Pancreas (tissue), 10 donors: ENCODE measurements at regions not wholly inside any gene's neighbourhood (a gene's known extent, or its start where the extent isn't known, plus 50 kb on each side); places are given as distances from the start of the nearest gene placed in this dataset.

ENCODE experiments used
- ATAC-seq, 4 donors: fragments of 200-7000 bp; cut with Tn5 transposase; one replicate each; pipeline versions ENCODE4 v1.8.0 to v1.9.1; 2020; ENCODE audit warnings: mild to moderate bottlenecking in 4 of 4, moderate library complexity in 4 of 4
- DNase-seq, 6 donors: peaks; one replicate each; pipeline ENCODE4 v3.0.0-alpha.2; 2020
- FAIRE-seq: peaks from 2 replicates; lab custom pipeline; 2012; peaks lifted over from hg19 to GRCh38; lab: Jason Lieb, UNC
- H3K27ac ChIP-seq, 4 donors: fragments of 200-600 bp; sonication (generic); 1 replicate in 3 of 4; 2 replicates in 1 of 4; pipeline versions ENCODE4 v1.5.0 to v1.8.0; 2020
- H3K27me3 ChIP-seq, 4 donors: fragments of 200-600 bp; one replicate each; pipeline ENCODE4 v1.8.0; 2021
- H3K36me3 ChIP-seq, 3 donors: fragments of 200-600 bp; sonication (generic) in 1 of 3; one replicate each; pipeline versions ENCODE4 v1.5.0 to v1.8.0; 2020 to 2021
- H3K4me1 ChIP-seq, 3 donors: fragments of 200-600 bp; one replicate each; pipeline ENCODE4 v1.8.0; 2021
- H3K4me3 ChIP-seq, 4 donors: fragments of 200-600 bp; sonication (generic) in 2 of 4; one replicate each; pipeline versions ENCODE4 v1.5.0 to v1.8.0; 2020 to 2021
- H3K9me3 ChIP-seq, 4 donors: fragments of 200-600 bp; one replicate each; pipeline ENCODE4 v1.8.0; 2021
- WGBS, 2 donors: extraction: QIAGEN DNeasy Blood & Tissue Kit; methylation state at CpG; one replicate each; pipeline ENCODE4 v1.1.7; 2013; 5-methylcytosine and 5-hydroxymethylcytosine counted together
- intact Hi-C, 3 donors: fragments of 100-400 bp; cut with DNase I; formaldehyde crosslinking; loops; one replicate each; pipeline versions ENCODE4 v1.11.1 to v1.14.2; 2022
- TF ChIP-seq, protein P1 (sequence below), 4 donors: fragments of 200-600 bp; sonication (generic) in 3 of 4; IDR thresholded peaks; one replicate each; pipeline versions ENCODE4 v1.5.0 to v1.8.0; 2021; ENCODE audit warnings: antibody characterized with exemption in 4 of 4
- donor health status: healthy with polysubstance abuse.
- donor health status: DM: no; HTN: no; CAD: no; lungs with moderate emphysema.
- donor health status: DM: no; HTN: no; CAD: no.
- donor health status: control.
- donor health status: control.
- donor health status: Bipolar disorder and iron deficiency.
- donor health status: DM: yes; HTN: yes; CAD: no.
- donor health status: DM: no; HTN: no; CAD: no.
- donor health status: DM: no; HTN: no; CAD: no.
- donor health status: DM: yes; HTN: yes; CAD: no.

DNA sequence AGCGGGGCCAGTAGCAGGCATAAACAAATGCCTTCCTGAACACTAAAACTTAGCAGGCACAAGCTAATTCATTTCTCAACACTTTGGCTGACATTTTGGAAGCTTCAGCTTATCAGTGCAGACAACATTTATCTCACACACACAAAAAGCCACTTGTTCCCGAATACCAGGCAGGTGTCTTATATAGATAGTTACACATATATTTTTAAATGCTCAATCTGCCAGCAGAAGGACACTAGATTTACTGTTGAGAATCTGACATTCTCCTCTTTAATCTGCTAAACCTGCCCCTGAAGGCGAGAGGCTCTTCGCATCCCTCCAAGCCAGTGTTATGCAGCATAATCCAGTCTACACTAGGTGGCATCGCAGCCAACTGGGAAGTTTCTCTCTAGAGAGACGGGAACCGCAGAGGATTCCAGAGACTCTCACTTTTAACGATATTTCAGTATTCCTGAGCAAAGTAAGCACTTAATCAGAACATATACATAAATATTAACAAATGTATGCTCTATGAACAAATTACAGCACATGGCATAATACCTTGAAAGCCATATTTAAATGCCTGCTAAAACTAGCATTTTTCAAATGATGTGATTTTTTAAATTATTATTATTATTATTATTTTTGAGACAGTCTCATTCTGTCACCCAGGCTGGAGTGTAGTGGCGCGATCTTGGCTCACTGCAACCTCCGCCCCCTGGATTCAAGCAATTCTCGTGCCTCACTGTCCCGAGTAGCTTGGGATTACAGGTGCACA is 90.2 kb upstream of the SCG2 start:
- ATAC-seq: peak; percentile 58 to 81 (median 80)
- DNase-seq: peak in 1 of 6 donors; percentile 37
- TF ChIP-seq, protein P1, sequence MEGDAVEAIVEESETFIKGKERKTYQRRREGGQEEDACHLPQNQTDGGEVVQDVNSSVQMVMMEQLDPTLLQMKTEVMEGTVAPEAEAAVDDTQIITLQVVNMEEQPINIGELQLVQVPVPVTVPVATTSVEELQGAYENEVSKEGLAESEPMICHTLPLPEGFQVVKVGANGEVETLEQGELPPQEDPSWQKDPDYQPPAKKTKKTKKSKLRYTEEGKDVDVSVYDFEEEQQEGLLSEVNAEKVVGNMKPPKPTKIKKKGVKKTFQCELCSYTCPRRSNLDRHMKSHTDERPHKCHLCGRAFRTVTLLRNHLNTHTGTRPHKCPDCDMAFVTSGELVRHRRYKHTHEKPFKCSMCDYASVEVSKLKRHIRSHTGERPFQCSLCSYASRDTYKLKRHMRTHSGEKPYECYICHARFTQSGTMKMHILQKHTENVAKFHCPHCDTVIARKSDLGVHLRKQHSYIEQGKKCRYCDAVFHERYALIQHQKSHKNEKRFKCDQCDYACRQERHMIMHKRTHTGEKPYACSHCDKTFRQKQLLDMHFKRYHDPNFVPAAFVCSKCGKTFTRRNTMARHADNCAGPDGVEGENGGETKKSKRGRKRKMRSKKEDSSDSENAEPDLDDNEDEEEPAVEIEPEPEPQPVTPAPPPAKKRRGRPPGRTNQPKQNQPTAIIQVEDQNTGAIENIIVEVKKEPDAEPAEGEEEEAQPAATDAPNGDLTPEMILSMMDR (IDR thresholded peaks at IDR 0.05): peak in 3 of 4 donors; percentile 22 to 37 (median 35)
- Histone ChIP-seq H3K27me3 (no peaks in the 10 kb centered on the region), H3K4me3 (no peak overlapping the region), H3K36me3 (no peaks in the 10 kb centered on the region), H3K9me3 (no peaks in the 10 kb centered on the region), H3K27ac (no peak overlapping the region), H3K4me1 (no peaks in the 10 kb centered on the region)
- FAIRE-seq: no peak
- 24 to 33% methylated on average over 13 of the region's 13 CpGs for WGBS, 2 donors
- intact Hi-C loops: no loop called here

DNA sequence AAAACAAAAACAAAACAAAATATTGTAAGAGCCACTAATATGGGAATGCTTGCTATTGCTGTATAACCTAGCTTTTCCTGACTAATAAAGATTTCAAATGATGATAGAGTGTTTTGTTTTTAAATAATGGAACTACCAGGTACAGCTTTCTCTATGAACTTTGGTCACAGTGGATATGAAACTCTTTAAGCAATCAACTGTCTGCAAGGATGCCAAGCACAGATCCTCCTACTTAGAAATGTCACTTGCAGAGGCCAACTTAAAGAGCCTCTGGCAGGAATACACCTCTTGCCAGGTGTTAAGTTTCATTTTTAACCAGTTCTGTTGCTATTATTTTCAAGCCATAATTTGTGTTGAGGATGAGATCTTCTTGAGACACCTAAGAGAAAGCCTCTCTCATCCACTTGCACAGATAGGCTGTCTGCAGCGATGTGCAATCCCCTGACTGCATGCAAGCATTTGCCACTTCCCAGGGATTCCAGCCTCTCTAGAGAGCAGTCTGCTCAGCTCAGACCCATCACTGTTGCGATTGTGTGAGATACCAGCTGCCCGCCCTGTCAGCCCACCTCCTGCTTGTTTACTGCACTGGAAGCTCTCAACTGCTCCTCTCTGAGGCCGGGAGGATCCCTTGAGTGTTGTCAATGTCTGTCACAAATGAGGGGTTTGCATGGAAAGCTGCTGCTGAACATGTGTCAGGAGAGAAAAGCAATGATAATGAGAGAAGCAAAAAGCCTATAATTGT is 86.1 kb upstream of the SCG2 start:
- TF ChIP-seq, protein P1 (IDR thresholded peaks at IDR 0.05): no peak
- no peak overlapping the region for H3K4me3 ChIP-seq
- no peak for FAIRE-seq
- no peak overlapping the region for H3K27ac ChIP-seq
- no peaks in the 10 kb centered on the region for H3K9me3 ChIP-seq
- 51 to 64% methylated on average over 4 of the region's 4 CpGs for WGBS, 2 donors
- no peaks in the 10 kb centered on the region for H3K27me3 ChIP-seq
- H3K36me3 ChIP-seq: no peaks in the 10 kb centered on the region
- intact Hi-C loops: no loop called here
- no peak for ATAC-seq
- H3K4me1 ChIP-seq: no peaks in the 10 kb centered on the region
- no peak for DNase-seq

DNA sequence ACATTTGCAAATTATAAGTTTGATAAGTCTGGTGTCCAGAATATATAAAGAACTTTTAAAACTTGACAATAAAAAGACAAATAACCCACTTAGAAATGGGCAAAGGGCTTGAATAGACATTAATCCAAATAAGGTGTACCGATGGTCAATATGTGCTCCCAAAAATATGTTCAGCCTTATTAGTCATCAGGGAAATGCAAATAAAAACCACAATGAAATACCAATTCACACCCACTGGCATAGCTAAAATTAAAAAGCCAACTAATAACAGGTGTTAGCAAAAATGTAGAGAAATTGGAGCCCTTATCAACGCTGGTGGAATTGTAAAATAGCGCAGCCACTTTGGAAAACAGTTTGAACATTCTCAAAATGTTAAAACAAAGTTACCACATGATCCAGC is 79.0 kb upstream of the SCG2 start:
- Histone ChIP-seq H3K9me3 (no peaks in the 10 kb centered on the region), H3K4me3 (no peak overlapping the region), H3K27ac (no peak overlapping the region), H3K36me3 (no peaks in the 10 kb centered on the region), H3K27me3 (no peaks in the 10 kb centered on the region), H3K4me1 (no peaks in the 10 kb centered on the region)
- FAIRE-seq: no peak
- 49 to 50% methylated on average over 3 of the region's 3 CpGs for WGBS, 2 donors
- no peak for ATAC-seq
- intact Hi-C loops: no loop called here
- no peak for DNase-seq
- TF ChIP-seq, protein P1 (IDR thresholded peaks at IDR 0.05): no peak

DNA sequence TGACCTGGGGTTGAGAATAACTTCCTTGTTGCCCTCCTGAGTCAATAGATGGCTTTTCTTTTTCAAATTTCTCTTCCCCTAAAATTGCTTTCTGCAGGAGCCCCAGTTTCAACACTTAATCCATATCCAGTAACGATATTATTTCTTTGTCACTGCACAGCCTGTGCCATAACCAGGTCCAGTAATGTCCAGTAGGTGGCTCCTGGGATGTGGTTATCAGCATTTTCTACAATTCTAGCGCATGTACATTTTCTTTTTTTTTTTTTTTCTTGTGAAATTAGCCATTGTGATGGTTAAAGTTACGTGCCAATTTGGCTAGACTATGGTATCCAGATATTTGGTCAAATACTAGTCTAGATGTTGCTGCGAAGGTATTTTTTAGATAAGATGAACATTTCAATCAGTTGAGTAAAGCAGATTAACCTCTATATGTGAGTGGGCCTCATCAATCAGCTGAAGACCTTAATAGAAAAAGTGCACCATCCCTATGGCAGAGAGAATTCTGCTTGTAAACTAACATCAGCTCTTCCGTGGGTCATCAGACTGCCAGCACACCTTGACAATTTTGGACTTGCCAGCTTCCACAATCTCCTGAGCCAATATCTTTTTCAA is 72.9 kb upstream of the SCG2 start:
- Histone ChIP-seq H3K4me1 (no peaks in the 10 kb centered on the region), H3K36me3 (no peaks in the 10 kb centered on the region), H3K27ac (no peak overlapping the region), H3K4me3 (no peak overlapping the region), H3K27me3 (peaks cover 0 to 4% (median 0%) of the 10 kb centered on the region in 4 donors), H3K9me3 (no peaks in the 10 kb centered on the region)
- TF ChIP-seq, protein P1 (IDR thresholded peaks at IDR 0.05): peak in 2 of 4 donors; percentile 22 to 35
- intact Hi-C loops: no loop called here
- WGBS, 2 donors: 30 to 34% methylated on average over 5 of the region's 5 CpGs
- FAIRE-seq (no peak), ATAC-seq (peak in 3 of 4 donors; percentile 56 to 69 (median 63)), DNase-seq (peak in 1 of 6 donors; percentile 10)
